NCI-H1417 treated with DMSO at 0.1 percent for 48 hours (cell line): ENCODE measurements at regions not wholly inside any gene's neighbourhood (a gene's known extent, or its start where the extent isn't known, plus 50 kb on each side); places are given as distances from the start of the nearest gene placed in this dataset.
A peak's percentile ranks its signal among the peaks of the same experiment; 100 is the strongest.

Experiments used
- DNase-seq: peaks from one replicate; lab custom pipeline; 2025; lab: John Stamatoyannopoulos, UW

DNA sequence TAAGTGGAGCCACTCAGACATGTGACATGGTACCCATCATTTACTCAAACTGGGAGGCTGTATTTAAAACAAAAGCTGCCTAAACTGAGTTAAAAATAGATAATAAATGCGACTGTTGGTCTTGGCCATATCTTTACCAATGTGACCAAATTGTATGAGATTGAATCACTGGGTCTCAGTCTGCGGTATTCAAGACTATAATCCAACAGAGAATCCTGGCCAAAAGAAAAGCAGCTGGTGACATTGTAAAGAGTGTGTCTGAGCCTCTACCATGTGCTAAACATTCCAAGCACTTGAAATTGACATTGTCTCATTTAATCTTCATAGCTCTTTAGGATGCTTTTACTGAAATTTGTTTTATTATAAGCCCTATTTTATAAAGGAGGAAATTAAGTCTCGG is 282.6 kb downstream of the ZNF608 start:
- no peak for DNase-seq

DNA sequence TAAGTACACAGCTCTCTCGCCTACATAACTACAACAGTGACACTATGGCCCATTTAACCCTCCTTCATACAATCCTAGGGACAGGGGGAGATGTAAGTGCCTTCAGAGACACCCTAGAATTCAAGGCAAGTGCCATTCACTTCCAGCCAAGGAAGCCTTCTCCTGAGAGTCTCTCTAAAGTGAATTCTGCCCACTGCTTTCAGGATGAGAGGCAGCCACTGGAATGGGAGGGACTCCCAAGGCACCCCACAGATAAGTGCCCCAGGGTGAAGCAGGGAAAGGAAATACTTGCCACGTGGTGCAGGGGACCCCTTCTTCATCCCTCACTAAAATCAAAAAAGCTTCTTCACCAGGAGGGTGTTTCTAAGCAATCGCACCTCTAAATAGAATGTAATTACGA is 283.7 kb downstream of the ZNF608 start:
- no peak for DNase-seq

DNA sequence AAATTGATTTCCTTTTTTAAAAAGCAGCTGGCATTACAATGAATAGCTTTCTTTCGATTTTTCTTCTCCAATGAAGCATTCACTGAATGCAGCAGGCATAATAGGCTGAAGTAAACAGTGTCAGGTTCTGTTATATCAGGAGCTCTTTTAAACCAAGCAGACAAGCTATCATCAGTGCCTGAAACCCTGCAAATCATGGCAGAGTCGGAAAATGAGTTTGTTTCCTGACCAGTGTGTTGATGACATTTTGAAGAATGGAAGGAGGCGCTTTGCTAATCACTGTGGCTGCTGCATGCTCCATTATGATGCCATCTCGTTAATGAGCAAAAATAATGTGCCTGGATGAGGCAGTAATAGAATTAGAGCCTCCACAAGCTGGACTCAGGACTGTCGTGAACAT is 284.5 kb downstream of the ZNF608 start:
- peak; percentile 28 for DNase-seq

DNA sequence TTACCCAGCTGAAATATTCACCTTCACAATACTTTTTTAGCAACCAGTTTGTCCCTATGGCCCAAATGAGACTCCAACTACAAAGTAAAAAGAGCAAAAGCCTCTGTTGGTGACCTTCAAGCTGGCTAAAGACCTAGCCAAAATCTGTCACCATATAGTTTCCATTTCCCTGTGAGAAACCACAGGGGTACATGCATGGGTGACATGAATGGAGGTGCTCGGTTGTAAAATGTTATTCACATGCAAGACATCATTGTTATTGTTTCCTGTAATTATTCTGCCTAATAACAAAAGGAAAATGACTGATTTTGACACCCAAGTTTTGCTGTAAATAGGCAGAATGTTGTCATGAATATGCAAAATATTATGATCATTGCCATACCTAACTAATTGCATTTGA is 285.3 kb downstream of the ZNF608 start:
- no peak for DNase-seq

DNA sequence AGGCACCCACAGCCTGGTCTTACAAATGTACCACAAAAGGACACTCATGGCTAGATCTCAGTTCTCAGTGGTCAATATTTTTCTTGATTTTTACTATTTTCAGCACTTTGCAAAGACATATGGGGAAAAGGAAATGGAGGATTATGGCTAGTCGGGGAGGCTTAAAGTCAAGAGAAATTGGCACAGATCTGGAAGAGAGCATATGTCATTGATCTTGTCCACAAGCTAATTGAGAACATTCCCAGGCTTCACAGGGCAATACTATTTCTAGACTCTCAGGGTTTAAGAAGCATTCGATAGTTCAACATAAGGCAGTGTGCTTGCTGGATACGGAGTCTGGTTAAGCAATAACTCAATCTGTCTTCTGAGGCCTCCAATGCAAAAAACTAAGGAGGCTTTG is 285.8 kb downstream of the ZNF608 start:
- no peak for DNase-seq

DNA sequence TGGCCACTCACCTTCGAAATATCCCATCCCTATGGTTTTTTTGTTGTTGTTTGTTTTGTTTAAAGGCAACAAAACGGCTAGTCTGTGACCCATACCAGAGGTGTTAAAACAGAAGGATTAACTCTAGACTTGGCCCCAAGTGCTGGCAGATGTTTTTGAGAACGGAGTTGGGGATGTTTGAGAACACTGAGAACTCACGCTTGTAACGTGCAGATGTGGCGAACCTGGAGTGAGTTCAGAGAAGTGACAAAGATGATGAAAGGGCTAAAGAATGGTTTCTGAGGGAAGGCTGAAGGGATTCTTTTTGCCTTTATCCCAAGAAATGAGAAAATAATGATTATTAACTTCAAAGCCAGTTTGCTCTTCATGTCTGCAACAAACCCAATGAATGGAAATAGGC is 286.5 kb downstream of the ZNF608 start:
- DNase-seq, result no peak

DNA sequence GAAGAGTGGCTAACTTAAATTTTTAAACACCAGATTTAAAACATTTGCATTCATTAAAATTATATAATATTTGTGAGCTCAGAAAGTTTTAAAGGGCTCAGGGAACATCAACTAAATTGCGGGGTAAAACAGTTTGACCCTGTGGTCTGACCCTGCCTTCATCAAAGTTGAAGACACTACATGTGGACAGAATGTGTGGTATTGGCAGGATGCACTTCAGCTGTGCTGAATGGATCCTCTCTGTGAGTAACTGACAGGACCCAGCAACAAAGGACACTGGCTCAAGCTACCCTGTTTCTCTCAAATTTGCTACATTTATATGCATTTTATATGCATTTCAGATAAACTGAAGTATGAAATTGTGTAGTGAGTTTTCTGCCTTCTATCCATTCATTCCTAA is 288.5 kb downstream of the ZNF608 start:
- DNase-seq, result no peak

DNA sequence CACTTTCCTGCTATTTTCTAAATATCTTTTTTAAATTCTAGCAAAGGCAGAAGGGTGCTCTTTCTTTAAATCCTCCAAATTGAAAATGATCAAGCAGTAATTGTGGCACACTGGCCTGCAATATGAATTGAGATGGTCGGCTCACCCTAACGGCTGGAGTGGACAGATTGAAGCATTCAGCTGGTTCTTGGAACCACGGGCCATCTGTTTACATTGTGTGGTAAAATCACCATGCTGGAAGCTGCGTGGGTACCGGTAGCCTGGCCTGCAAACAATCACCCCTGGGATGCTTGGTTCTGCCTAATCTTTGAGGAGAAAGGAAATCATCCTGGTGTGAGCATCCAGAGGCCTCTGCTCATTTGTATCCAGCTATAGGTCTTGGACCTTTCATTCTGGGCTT is 289.3 kb downstream of the ZNF608 start:
- no peak for DNase-seq

DNA sequence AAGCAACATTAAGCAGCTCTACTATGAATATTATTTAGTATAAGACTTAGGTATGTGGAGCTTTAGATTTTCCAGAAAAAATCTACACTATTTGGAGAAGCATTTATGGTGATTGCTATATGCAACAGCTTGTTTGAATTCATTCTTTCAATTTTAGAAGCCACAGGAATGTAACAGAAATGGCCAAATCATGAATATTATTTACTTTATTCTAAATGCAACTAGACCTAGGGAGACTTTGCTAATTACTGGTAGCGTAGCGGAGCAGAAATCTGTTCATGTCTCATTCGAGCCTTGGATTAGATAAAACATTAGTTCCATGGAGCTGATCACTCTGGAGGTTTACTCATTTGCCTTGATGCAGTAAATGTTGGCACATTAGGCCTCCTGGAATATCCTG is 290.2 kb downstream of the ZNF608 start:
- DNase-seq, result no peak

DNA sequence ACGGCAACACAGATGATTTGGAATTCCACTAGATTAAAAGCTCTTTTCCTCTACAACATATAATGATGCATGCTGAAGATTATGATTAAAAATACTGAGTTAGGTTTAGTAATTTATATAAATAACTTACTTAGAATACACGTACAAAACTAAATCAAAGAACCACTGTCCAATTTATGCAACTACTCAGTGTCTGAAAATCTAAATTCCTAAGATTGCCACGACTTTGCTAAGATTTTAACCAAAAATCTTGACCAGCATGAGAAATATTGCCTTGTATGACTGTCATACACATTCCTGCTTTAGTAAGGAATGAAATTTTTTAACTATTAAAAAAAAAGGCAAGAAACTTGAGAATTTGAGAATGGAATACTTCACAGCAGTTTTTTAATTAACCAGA is 292.4 kb downstream of the ZNF608 start:
- DNase-seq, result no peak

DNA sequence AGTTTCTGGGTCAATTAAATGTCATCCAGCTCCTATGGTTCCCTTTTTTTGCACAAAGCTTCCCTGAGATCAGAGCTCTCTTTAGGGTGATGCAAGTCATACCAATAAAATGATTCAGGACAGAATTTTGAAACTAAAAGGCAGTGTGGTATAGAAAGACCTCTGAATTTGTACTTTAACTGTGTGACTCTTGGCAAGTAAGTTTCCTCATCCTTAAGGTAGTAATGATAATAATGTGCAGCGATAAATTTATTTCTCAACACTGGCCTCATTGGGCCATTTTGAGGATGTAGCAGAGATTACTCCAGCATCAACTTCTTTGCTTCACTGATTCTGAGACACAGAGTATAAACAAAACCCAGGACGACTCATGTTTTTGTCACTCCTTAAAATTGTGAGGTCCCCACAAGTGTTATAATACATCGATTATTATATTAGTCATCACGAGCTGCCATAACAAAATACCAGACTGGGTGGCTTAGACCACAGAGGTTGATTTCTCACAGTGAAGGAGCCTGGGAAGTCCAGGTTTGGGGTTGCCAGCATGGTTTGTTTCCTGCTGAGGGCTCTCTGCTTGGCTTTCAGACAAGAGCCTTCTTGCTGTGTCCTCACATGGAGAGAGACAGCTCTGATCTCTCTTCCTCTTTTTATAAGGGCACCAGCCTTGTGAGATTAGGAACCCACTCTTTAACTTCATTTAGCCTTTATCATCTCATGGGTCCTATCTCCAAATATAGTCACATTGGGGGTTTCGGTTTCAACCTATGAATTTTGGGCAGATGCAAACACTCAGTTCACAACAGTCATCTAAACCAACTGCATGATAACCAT is 293.0 kb downstream of the ZNF608 start:
- no peak for DNase-seq

DNA sequence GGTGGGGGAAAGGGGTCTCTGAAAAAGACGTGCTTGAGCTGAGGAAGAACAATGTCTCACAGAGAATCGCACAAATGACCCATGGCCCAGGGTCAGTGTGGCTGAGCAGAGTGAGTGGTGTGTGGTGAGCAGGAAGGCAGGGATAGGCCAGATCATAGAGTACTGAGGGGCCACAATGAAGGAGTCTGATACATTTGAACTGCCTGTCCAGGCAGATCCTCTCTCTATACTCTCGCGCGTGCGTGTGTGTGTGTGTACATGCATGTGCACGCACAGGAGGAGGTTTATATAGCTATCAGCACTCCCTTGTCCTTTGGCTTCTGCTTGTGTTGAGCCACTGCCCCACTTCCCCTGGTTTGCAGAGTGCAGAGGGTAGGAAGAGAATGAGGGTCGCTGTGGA is 294.0 kb downstream of the ZNF608 start:
- DNase-seq, result no peak

DNA sequence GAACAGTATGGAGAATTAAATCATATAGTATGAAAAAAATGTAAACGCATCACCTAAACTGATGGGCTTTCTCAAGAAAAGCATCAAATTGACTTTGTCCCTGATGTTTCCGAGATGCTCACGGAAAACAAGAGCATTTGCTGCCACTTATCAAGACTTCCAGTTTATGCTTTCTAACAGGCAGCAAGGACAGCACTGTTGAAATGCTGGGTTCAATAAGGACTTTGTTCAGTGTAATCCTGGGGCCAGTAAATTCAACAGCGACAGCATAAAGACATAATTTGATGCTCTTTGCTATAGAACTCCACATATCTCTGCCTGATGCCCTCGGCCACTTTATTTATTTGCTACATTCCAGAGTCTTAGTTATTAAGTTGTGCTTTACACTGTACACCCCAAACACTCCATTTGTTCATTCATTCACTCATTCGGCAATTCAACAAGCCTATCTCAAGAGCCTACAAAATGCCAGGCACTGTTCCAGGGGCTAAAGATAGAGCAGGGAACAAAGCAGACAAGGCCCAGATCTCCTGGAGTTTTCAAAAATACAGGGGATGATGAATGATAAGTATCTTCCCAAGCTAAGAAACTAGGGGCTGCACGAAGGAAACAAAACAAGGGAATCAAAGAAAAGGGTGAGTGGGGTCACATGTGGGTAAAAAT is 294.6 kb downstream of the ZNF608 start:
- DNase-seq, result no peak

DNA sequence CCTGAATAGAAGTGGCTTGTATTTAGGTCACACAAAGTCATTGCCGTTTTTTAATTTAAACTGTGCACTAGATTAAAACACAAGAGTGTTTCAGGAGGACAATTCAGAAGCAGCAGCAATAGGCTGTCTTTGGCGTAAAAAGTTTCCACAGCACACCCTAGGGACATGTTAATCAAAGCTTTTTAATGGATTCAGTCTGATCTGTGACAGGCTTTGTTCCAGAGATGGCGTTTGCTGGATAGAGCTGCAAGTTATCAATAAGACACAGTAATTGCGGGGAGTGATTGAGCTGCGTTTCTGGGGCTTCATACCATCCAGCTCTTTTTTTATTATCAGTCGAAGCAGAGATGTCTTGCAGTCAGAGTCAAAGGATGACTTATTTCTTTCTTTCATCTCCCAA is 300.3 kb downstream of the ZNF608 start:
- no peak for DNase-seq

DNA sequence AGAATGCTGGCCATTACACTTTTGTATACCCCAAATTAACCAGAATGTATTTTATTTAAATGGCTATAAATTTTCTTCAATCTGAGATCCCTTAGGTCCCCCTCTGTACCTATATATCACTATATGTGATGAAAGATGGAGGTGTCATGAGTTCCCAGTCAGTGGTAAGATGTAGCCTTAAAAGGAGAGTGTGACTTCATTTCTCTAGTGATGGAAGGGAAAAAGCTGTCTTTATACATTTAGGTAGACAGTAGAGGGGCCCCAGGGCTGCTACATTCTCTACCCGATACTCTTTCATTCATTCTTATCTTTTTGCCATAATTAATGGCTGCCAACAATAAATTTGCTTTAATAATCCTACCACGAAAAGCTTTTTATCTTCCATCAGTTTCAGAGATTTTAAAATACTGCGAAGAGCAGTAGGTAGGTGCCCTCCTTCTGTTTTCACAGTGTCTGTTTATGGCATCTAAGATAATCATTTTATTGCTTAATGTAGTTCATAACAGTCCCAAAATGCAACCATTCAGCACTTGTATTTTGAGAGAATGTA is 301.3 kb downstream of the ZNF608 start:
- DNase-seq, result no peak

DNA sequence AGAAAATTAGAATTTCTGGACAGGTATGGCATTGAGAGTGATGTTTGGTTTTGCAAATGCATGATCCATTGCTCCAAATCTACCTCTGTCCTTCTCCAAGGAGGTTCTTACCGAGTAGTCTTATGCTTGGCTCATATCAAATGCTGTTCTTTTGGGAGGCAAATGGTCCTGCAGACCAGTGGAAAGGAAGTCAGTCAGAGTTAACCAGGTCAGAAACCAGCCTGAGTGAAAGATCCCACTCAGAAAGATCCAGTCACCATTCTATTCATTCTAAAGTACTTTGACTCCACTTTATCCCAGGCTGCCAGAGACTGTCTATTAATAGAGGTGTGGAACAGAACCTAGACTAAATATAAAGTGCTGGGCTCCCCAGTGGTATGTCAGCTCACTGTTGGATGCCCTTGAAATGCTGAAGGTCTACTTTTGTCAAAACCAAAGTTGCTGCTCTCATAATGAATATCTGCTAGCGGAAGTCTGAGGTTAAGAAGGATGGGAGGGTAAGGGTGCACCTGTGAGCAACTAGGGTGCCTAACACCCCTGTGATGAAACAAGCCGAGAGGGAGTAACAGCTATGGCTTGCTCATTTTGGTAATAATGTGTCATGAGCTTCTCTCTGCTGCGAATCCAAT is 302.2 kb downstream of the ZNF608 start:
- no peak for DNase-seq

DNA sequence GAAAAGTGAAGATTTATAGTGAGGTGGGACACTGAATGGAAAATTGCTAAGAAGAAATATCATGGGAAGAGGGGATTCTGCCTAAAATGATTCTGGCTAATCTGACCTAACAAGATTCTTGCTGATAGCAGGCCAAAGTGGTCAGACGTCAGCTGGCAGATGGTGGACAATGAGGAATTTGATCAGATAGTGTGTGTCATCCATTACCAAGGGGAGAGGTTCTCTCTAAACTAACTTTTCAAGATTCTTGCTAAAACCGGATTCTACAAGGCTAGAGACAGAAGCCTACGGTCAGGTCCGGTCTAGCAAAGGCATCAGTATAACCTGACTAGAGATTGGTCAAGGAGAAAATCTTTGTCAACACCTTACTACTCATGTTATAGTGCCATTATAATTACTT is 306.0 kb downstream of the ZNF608 start:
- no peak for DNase-seq

DNA sequence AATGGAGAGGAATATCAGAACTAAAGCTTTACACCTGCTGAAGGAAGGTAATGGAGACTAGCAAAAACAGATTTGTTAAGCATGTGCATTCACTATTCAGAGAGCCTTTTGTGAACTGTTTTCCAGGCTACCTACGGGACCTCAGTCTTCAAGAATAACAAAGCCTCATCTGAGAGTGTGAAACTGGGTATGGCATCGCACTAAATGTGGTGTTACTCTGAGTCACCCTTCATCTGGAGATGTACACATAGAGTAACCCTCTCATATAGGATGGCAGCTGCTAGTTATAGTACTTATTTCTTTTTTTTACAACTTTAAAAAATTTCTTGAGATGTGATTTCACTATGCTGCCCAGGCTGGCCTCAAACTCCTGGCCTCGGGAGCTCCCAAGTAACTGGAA is 306.8 kb downstream of the ZNF608 start:
- DNase-seq, result no peak

DNA sequence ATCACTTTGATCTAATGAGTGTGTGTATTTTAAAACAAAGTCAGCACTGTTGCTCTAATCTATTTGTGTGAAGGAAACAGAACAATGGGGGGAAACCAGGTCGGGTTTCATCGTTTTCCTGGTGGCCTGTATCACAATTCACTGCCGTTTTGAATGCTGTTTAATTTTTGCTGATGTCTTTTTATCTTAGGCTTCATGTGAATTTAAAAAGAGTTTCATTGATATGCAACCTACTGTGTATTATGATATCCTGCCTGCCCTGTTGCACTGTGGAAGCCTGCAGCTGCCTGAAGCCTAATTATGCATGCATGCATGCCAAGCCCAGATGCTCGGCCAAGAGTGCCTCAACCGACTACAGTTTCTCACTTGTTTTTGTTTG is 307.5 kb downstream of the ZNF608 start:
- DNase-seq, result no peak

DNA sequence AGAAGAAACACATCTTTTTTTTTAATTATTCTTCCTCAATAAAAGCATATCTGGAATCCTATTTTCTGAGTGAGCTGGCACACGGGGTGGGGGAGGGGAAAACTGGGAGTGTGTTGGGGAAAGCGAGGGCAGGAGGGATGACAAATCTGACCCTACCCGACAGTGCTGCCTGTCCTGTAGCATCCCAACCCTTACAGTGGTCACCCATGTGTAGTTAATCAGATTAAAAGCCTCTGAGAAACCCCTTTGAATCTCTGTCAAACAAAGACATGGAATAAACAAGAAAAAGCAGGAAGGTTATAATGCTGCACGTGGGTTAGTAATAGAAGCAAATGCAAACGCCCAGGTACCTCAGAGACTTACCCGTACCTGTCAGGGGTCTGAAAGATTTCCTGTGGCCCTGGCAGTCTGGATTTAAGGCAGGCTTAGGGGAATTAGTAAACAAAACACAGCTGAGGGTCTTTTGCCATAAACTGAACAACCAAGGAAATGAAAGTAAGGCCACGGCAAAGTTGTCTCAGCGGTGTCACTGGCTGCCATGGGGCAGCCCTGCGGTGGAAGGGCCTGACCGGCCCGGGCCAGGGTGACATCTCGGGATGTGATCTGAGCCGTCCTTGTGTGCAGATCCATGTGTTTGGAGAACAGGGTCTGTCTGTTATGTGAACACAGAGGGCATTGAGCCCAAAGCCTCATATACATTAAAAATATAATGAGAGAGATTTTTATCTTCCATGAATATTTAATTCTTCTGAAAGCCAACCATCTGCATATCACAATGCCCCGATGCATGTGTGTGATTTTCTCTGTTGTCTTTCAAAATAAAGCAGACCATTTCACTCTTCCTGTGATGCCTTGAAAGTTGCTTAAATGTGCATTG is 308.2 kb downstream of the ZNF608 start:
- DNase-seq, result no peak

DNA sequence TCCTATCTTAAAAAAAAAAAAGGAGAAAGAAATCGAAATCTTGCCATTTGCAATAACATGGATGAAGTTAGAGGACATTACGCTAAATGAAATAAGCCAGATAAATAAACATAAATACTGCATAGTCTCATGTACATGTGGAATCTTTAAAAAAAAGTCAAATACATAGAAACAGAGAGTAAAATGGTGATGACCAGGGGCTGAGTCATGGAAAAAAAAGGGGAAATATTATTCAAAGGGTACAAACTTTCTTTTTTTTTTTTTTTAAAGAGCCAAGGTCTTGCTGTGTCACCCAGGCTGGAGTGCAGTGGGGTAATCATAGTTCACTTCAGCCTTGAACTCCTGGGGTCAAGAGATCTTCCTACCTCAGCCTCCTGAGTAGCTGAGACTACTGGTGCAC is 310.1 kb downstream of the ZNF608 start:
- DNase-seq, result no peak

DNA sequence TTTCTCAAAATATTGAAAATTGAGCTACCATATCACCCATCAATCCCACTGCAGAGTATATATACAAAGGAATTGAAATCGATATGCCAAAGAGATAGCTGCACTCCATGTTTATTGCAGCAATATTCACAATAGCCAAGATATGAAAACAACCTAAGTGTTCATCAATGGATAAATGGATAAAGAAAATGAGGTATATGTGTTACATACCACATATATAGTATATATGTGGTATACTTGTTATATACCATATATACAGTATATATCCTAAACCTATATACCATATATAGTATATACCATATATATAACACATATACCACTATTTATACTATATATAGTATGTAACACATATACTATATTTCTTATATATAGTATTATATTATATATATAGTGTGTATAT is 313.3 kb downstream of the ZNF608 start:
- DNase-seq, result no peak
